Thyroid gland (tissue), 4 donors: ENCODE measurements at regions not wholly inside any gene's neighbourhood (a gene's known extent, or its start where the extent isn't known, plus 50 kb on each side); places are given as distances from the start of the nearest gene placed in this dataset.
"Not testable (repeated sequence)": the region's sequence is repeated elsewhere in the genome, so short reads cannot be mapped to it uniquely, and the experiment has no call there.

Source experiments
- DNase-seq, 2 donors: peaks; one replicate each; pipeline ENCODE4 v3.0.0-alpha.2; 2019
- H3K27ac ChIP-seq, 3 donors: fragments of 200-600 bp; sonication (generic); 1 replicate in 2 of 3; 2 replicates in 1 of 3; pipeline ENCODE4 v1.5.1; 2016 to 2019; ENCODE audit warnings: mild to moderate bottlenecking in 1 of 3, moderate library complexity in 1 of 3
- H3K27me3 ChIP-seq: fragments of 200-600 bp; sonication (generic); one replicate; pipeline ENCODE4 v1.5.1; 2019
- H3K36me3 ChIP-seq, 2 donors: fragments of 200-600 bp; sonication (generic); one replicate each; pipeline ENCODE4 v1.5.1; 2016 to 2019
- H3K4me1 ChIP-seq, 2 donors: fragments of 200-600 bp; sonication (generic); one replicate each; pipeline ENCODE4 v1.5.1; 2017 to 2019
- H3K4me3 ChIP-seq, 3 donors: fragments of 200-600 bp; sonication (generic); replicated peaks in 1 of 3; 1 replicate in 2 of 3; 2 replicates in 1 of 3; pipeline ENCODE4 v1.5.1; 2016; ENCODE audit warnings: mild to moderate bottlenecking in 1 of 3
- H3K9me3 ChIP-seq: fragments of 200-600 bp; sonication (generic); one replicate; pipeline ENCODE4 v1.5.1; 2017
- POLR2A ChIP-seq, 2 donors: fragments of 450-650 bp; IDR thresholded peaks; one replicate each; pipeline ENCODE4 v1.6.1; 2017; ENCODE audit warnings: antibody characterized with exemption in 2 of 2, mild to moderate bottlenecking in 2 of 2, moderate library complexity in 1 of 2
- WGBS, 2 donors: methylation state at CpG; one replicate each; pipeline ENCODE4 v1.1.5; 2017; 5-methylcytosine and 5-hydroxymethylcytosine counted together
- intact Hi-C: fragments of 100-400 bp; cut with DNase I; formaldehyde crosslinking; loops from one replicate; pipeline ENCODE4 v1.15.1; 2023
- TF ChIP-seq, protein P1 (sequence below), 6 experiments: fragments of 200-600 bp in 3 of 6; fragments of 450-650 bp in 3 of 6; sonication (generic) in 3 of 6; IDR thresholded peaks; one replicate each; pipeline ENCODE4 v1.5.1; 2016 to 2019; ENCODE audit warnings: antibody characterized with exemption in 6 of 6, mild to moderate bottlenecking in 2 of 6, inconsistent platforms in 1 of 6, moderate library complexity in 1 of 6

DNA sequence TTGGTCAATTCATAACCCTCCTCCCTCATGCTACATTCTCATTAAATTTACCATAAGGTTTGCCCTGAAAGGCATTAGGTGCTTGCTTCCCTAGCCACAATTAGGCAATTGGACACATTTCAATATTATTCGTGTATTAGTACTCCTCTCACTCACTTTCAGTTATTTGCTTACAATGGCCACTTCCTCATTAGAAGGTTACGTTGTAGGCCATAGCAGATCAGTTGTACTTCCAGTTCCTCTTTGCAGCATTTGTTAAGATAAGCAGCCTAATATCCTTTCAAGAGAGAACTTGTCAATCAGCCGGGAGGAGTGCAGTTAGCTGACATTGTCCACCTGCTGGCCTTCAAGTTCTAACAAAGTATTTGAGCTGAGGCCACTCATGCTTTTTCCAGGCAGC lies 1017.2 kb downstream of the PCDH7 start:
- TF ChIP-seq, protein P1, sequence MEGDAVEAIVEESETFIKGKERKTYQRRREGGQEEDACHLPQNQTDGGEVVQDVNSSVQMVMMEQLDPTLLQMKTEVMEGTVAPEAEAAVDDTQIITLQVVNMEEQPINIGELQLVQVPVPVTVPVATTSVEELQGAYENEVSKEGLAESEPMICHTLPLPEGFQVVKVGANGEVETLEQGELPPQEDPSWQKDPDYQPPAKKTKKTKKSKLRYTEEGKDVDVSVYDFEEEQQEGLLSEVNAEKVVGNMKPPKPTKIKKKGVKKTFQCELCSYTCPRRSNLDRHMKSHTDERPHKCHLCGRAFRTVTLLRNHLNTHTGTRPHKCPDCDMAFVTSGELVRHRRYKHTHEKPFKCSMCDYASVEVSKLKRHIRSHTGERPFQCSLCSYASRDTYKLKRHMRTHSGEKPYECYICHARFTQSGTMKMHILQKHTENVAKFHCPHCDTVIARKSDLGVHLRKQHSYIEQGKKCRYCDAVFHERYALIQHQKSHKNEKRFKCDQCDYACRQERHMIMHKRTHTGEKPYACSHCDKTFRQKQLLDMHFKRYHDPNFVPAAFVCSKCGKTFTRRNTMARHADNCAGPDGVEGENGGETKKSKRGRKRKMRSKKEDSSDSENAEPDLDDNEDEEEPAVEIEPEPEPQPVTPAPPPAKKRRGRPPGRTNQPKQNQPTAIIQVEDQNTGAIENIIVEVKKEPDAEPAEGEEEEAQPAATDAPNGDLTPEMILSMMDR (IDR thresholded peaks at IDR 0.05), result no peak
- no peak for TF ChIP-seq POLR2A (IDR thresholded peaks at IDR 0.05)

DNA sequence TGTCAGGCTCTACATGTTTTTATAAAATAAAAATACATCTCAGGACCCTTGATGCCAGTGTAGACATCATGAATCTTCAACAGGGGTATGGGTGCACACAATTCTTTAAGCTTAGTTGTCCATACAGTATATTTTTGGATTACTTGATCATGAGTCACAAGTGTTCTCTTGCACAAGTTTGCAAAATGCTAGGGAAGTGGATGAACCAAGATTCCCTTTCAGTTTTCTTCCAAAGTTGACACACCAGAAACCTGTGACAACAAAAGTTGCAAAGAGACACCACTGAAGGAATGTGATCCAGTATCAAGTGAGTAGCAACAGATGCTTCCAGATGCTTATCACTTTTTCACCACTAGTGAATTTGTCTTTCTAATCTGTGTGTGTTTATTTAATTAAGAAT lies 1021.2 kb downstream of the PCDH7 start:
- Histone ChIP-seq H3K4me1 (no peaks in the 10 kb centered on the region), H3K4me3 (no peak overlapping the region), H3K9me3 (no peaks in the 10 kb centered on the region), H3K27me3 (no peaks in the 10 kb centered on the region), H3K27ac (no peak overlapping the region), H3K36me3 (no peaks in the 10 kb centered on the region)
- TF ChIP-seq POLR2A (IDR thresholded peaks at IDR 0.05), result no peak
- TF ChIP-seq, protein P1 (IDR thresholded peaks at IDR 0.05), result no peak
- intact Hi-C loops, result no loop called here
- DNase-seq, result no peak

More for the DNA sequence above, 1017.2 kb downstream of the PCDH7 start:
- 82 to 95% methylated on average over 3 of the region's 3 CpGs for WGBS, 2 donors
- Histone ChIP-seq H3K4me3 (no peak overlapping the region), H3K27ac (no peak overlapping the region), H3K27me3 (no peaks in the 10 kb centered on the region), H3K9me3 (no peaks in the 10 kb centered on the region), H3K36me3 (no peaks in the 10 kb centered on the region), H3K4me1 (no peaks in the 10 kb centered on the region)
- no peak for DNase-seq
- intact Hi-C loops, result no loop called here

DNA sequence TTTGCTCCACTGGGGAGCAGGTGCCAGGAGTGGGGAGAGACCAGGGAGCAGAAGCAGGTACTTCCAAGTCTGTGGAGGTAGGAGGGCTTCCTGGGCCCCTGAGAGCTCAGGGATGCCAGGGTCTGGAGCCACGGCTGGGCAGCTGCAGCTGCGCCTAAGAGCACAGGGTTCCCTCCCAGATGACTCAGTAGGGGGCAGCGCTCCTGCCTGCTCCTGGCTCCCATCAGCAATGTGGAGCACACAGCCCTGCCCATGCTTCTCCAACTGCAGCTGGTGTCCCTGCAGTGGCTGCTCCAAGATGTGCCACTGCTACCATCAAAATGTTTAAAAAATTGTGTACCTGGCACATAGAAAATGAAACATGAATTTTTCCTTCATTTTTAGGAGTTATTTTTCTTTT lies 1028.2 kb downstream of the PCDH7 start:
- no peaks in the 10 kb centered on the region for H3K36me3 ChIP-seq
- 90 to 92% methylated on average over 2 to 3 of the region's 3 CpGs for WGBS, 2 donors
- no peaks in the 10 kb centered on the region for H3K4me1 ChIP-seq
- H3K27ac ChIP-seq, result no peak overlapping the region
- TF ChIP-seq POLR2A (IDR thresholded peaks at IDR 0.05), result no peak
- TF ChIP-seq, protein P1 (IDR thresholded peaks at IDR 0.05), result no peak
- intact Hi-C loops, result no loop called here
- no peaks in the 10 kb centered on the region for H3K9me3 ChIP-seq
- DNase-seq, result no peak
- H3K27me3 ChIP-seq, result no peaks in the 10 kb centered on the region
- H3K4me3 ChIP-seq, result no peak overlapping the region

DNA sequence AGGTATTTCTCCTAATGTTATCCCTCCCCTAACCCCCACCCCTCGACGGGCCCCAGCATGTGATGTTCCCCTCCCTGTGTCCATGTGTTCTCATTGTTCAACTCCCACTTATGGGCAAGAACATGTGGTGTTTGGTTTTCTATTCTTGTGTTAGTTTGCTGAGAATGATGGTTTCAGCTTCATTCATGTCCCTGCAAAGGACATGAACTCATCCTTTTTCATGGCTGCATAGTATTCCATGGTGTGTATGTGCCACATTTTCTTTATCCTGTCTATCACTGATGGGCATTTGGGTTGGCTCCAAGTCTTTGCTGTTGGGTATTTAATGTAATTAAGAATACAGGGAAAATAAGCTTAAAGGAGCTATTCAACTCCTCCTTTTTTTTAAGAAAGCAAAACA lies 1030.4 kb downstream of the PCDH7 start:
- not testable (repeated sequence) for DNase-seq
- 95 to 98% methylated on average over 2 of the region's 2 CpGs for WGBS, 2 donors

DNA sequence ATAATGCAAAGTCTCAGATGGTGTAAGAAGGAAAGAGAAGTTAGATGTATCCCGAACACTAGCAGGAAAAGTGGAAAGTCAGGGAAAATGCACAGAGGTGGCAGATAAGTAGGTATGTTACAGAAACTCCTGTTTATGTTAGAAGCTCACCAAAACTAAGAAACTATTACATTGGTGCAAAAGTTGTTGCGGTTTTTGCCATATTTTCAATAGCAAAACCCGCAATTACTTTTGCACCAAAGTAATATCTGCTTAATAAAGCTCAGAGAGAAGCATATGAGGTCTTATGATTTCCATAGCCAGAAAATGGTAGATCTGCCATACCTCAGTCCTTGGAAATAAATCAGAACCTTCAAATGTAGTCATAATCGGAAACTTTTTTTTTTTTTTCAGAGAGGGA lies 1035.6 kb downstream of the PCDH7 start:
- Histone ChIP-seq H3K9me3 (no peaks in the 10 kb centered on the region), H3K4me3 (no peak overlapping the region), H3K36me3 (no peaks in the 10 kb centered on the region), H3K4me1 (no peaks in the 10 kb centered on the region), H3K27me3 (no peaks in the 10 kb centered on the region), H3K27ac (no peak overlapping the region)
- intact Hi-C loops, result no loop called here
- DNase-seq, result no peak
- TF ChIP-seq POLR2A (IDR thresholded peaks at IDR 0.05), result no peak
- TF ChIP-seq, protein P1 (IDR thresholded peaks at IDR 0.05), result no peak
- WGBS, 2 donors, result 69 to 92% methylated on average over 4 of the region's 4 CpGs

More for the DNA sequence above, 1030.4 kb downstream of the PCDH7 start:
- H3K9me3 ChIP-seq, H3K4me3 ChIP-seq, H3K27me3 ChIP-seq, H3K27ac ChIP-seq, H3K36me3 ChIP-seq, intact Hi-C loops, H3K4me1 ChIP-seq: not testable (repeated sequence)

DNA sequence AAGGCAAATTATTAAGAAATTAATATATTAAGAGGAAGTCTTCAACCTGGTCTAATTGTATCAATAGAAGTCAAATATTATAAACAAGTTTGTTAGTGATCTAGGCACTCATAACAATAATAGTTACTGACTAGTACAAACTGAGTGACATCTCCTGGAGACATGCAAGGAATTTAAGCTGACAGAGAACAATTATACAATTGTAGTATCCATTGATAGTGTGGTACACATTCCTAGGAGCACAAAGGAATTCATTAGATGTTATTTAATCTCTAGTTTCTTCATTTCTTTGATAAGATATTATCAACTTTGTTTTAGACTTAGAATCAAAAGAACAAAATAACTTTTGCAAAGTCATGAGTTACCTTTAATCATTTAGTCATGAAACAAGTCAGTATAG lies 1048.6 kb downstream of the PCDH7 start:
- TF ChIP-seq, protein P1 (IDR thresholded peaks at IDR 0.05), result no peak
- TF ChIP-seq POLR2A (IDR thresholded peaks at IDR 0.05), result no peak

More for the DNA sequence above, 1048.6 kb downstream of the PCDH7 start:
- H3K27me3 ChIP-seq, result no peaks in the 10 kb centered on the region
- H3K36me3 ChIP-seq, result no peaks in the 10 kb centered on the region
- no peak overlapping the region for H3K27ac ChIP-seq
- no peaks in the 10 kb centered on the region for H3K9me3 ChIP-seq
- H3K4me1 ChIP-seq, result no peaks in the 10 kb centered on the region
- no peak for DNase-seq
- intact Hi-C loops, result no loop called here
- no peak overlapping the region for H3K4me3 ChIP-seq
